Peyer's patch (tissue), 4 donors: ENCODE measurements at regions not wholly inside any gene's neighbourhood (a gene's known extent, or its start where the extent isn't known, plus 50 kb on each side); places are given as distances from the start of the nearest gene placed in this dataset.
"Not testable (repeated sequence)": the region's sequence is repeated elsewhere in the genome, so short reads cannot be mapped to it uniquely, and the experiment has no call there.

Experiments
- CTCF ChIP-seq, 6 experiments: fragments of 450-650 bp in 4 of 6; fragments of 200-600 bp in 2 of 6; sonication (generic) in 1 of 6; IDR thresholded peaks; one replicate each; pipeline ENCODE4 v1.5.1; 2017 to 2019; ENCODE audit warnings: antibody characterized with exemption in 6 of 6, mild to moderate bottlenecking in 3 of 6, moderate library complexity in 1 of 6
- POLR2A ChIP-seq, 2 donors: fragments of 450-650 bp; IDR thresholded peaks; one replicate each; pipeline ENCODE4 v1.5.1; 2017; ENCODE audit warnings: antibody characterized with exemption in 2 of 2, mild to moderate bottlenecking in 2 of 2, moderate library complexity in 2 of 2

GRCh38 chr4:128644693-128645654 lies 164.5 kb upstream of the JADE1 start:
- TF ChIP-seq CTCF, POLR2A (IDR thresholded peaks at IDR 0.05): not testable (repeated sequence)
